ENCODE measurements at regions not wholly inside any gene's neighbourhood (a gene's known extent, or its start where the extent isn't known, plus 50 kb on each side); places are given as distances from the start of the nearest gene placed in this dataset.

GRCh38 chr6:170083236-170084051 lies 207.4 kb downstream of the DLL1 start:
- no peak for DNase-seq (ENCODE audit: low spot score)

GRCh38 chr6:170082531-170083187 lies 208.2 kb downstream of the DLL1 start:
- no peak for DNase-seq (ENCODE audit: low spot score)

GRCh38 chr6:170082067-170082466 lies 208.8 kb downstream of the DLL1 start:
- no peak for DNase-seq (ENCODE audit: low spot score)

GRCh38 chr6:170081556-170081955 lies 209.3 kb downstream of the DLL1 start:
- DNase-seq (ENCODE audit: low spot score): no peak

- DNase-seq (ENCODE audit: low spot score): no peak
Measured at GRCh38 chr6:170080828-170081371, 210.0 kb downstream of the DLL1 start.

GRCh38 chr6:170080169-170080827 lies 210.6 kb downstream of the DLL1 start:
- no peak for DNase-seq (ENCODE audit: low spot score)

GRCh38 chr6:170076466-170077165 lies 214.3 kb downstream of the DLL1 start:
- no peak for DNase-seq (ENCODE audit: low spot score)

GRCh38 chr6:170075659-170076223 lies 215.1 kb downstream of the DLL1 start:
- DNase-seq (ENCODE audit: low spot score): no peak

- no peak for DNase-seq (ENCODE audit: low spot score)
Measured at GRCh38 chr6:170074907-170075306, 216.0 kb downstream of the DLL1 start.

GRCh38 chr6:170074435-170074834 lies 216.4 kb downstream of the DLL1 start:
- DNase-seq (ENCODE audit: low spot score): no peak

GRCh38 chr6:170073846-170074245 lies 217.0 kb downstream of the DLL1 start:
- DNase-seq (ENCODE audit: low spot score): no peak

- no peak for DNase-seq (ENCODE audit: low spot score)
Measured at GRCh38 chr6:170072246-170072645, 218.6 kb downstream of the DLL1 start.

- DNase-seq (ENCODE audit: low spot score): no peak
Measured at GRCh38 chr6:170069611-170070010, 221.3 kb downstream of the DLL1 start.

- DNase-seq (ENCODE audit: low spot score): no peak
Measured at GRCh38 chr6:170068496-170068895, 222.4 kb downstream of the DLL1 start.

- no peak for DNase-seq (ENCODE audit: low spot score)
Measured at GRCh38 chr6:170067923-170068360, 222.9 kb downstream of the DLL1 start.

- DNase-seq (ENCODE audit: low spot score): no peak
Measured at GRCh38 chr6:170067181-170067641, 223.7 kb downstream of the DLL1 start.

- DNase-seq (ENCODE audit: low spot score): no peak
Measured at GRCh38 chr6:170066679-170067078, 224.2 kb downstream of the DLL1 start.

GRCh38 chr6:170063851-170064602 lies 226.9 kb downstream of the DLL1 start:
- no peak for DNase-seq (ENCODE audit: low spot score)

GRCh38 chr6:170063431-170063830 lies 227.4 kb downstream of the DLL1 start:
- no peak for DNase-seq (ENCODE audit: low spot score)

- DNase-seq (ENCODE audit: low spot score): no peak
Measured at GRCh38 chr6:170062915-170063241, 228.0 kb downstream of the DLL1 start.
